ENCODE measurements at regions not wholly inside any gene's neighbourhood (a gene's known extent, or its start where the extent isn't known, plus 50 kb on each side); places are given as distances from the start of the nearest gene placed in this dataset.
"Not testable (repeated sequence)": the region's sequence is repeated elsewhere in the genome, so short reads cannot be mapped to it uniquely, and the experiment has no call there.

GRCh38 chr11:86749821-86750401 lies 50.4 kb upstream of the PRSS23 start:
- no peak for DNase-seq

DNA sequence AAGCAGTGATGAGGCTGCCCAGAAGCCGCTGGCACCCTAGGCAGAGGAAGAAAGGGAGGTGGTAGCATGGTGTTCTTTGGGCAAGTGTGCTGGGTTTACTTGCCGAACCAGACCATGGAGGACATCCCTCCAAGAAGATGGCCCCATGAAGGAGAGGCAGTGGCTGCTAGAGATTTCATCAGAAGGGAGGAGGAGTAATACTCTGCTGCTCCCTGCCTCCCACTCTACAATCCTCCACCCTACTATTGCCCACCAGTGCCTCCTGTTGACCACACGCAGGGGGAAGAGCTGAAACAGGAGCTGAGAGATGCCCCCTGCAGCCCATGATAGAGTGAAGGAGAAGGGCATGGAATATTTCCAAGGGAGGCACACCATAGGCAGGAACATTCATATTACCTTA lies 51.0 kb upstream of the PRSS23 start:
- DNase-seq, result no peak

DNA sequence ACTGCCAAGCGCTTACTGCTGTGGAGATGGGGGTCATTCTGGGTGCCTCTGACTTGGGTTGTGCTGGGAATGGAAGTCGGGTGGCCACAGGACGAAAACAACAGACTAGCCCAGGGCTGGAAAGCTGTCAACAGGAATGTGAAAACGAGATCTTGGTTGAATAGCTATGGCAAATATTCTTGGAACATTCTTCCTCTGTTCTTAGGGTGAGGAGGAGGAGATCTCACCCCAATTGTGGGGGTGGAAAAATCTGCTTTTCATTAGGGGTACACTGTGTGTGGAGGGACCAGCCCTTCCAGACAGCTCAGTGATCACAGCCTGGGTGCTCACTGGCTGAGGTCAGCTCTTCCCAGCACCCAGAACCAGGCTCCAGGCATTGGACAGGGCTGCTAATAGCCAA lies 52.0 kb upstream of the PRSS23 start:
- DNase-seq, result no peak

DNA sequence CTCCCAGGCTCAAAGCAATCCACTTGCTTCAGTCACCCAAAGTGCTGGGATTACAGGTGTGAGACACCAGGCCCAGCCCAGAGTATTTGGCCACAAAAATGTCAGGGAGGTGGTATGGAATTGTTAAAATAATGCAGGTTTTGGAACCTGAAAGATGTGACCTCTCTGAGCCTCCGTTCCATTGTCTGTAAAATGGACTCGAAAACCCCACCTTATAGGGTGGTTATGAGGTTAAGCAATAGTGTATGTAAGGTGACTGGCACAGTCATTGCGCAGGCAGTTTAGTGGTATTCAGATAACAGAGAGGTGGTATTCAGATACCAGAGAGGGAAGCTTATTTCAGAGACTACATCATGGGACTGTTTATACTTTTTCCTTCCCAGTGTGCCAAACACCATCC lies 52.5 kb upstream of the PRSS23 start:
- DNase-seq, result no peak

DNA sequence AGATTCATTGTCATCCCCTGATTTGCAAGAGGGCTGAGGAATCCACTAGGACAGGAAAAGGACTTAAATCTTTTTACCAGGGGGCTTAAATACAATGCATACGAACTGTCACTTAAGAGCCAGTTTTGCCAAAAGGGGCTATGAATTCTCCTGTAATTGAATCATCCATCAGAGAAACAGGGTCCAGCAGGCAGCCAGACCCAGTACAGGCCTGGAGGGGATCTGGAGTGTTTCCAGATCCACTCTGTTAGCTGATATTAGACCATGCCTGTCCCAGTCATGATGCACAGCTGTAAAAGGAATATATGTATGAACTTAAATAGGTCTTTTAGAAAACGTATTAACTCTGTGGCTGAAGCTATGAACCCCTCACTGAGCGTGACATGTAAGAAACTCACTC lies 53.8 kb upstream of the PRSS23 start:
- DNase-seq, result no peak

- DNase-seq, result no peak
Measured at GRCh38 chr11:86745571-86745970, 54.8 kb upstream of the PRSS23 start.

DNA sequence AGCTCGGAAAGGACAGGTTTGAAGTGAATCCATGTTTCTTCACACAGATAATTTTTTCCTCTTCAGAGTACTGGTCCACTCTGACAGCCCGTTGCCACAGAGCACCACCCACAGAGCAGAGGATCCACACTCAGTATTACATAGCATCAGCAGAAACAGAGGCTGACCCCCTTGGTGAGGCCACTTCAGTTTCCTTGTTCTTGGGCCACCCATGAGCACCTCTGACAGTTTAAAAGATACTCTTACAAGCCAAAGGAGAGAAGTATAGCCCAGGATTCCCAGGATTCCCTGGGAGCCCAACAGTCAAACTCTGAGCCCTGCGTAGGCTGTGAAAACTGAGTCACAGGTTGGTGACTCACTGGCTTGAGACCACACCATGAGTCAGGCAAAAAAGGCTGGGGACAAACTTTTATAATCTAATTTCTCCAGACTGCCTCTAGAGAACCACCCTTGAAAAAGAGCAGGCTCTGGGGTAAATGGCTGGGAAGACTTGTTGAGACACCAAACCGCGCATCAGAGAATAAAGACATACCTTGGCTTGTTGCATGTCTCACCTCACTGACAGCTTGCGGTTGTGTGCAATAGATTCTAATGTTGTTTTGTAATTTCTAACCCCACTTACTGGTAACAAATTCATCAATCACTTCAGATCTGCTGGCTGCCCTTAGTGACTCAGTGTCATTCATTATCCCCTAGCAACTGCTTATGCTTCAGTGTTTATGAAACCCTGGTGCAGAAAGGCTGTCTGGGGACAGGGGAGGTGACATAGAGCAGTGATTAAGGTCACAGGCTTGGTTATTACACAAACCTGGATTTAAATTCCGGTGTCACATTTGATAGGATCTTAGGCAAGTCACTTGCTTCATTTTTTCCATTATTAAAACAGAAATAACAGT lies 56.9 kb upstream of the PRSS23 start:
- DNase-seq, result peak in 1 of 2 donors; percentile 22

DNA sequence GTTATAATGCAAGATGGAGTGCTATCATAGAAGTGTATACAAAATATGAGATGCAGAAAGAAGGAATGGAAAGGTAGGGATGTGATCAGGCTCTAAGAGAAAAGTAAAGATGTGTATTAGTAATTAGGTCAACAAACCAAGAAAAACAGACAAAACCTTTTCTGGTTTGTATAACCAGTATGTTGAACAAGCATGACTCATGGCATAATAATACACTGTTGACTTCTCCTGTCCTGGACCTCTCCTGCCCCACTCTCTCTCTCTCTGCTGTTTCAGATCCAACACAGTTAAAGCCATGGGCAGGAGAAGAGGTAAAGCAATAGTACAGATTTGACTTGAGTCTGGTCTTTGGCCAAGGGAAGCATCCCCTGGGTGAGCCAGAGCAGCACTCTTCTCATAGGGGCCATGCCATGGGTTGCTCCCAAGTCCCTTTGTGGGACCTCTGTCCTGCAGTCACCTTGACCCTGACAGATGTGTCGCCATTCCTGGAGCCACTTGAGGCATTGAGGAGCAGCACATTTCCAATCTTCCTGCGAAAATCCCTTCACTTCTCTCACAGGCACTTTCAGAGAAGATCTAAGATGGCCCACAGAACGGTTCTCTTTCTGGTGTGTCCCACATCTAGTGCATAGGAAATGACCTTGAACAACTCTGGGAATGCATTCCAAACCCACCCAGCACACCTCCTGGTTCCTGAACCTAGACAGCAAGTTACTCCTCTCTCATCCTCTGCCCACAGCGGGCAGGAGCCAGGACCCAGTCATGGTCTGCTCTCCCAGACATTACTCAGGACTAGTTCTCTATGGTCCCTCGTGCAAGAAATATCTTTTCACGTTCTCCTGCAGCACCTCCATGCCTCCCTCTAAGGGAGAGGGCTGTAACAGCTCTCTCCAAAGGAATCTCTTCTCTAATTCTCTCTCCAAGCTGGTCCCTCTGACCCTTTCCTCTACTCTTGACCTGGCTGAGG lies 58.2 kb upstream of the PRSS23 start:
- no peak for DNase-seq

GRCh38 chr11:86741484-86741835 lies 58.9 kb upstream of the PRSS23 start:
- no peak for DNase-seq

DNA sequence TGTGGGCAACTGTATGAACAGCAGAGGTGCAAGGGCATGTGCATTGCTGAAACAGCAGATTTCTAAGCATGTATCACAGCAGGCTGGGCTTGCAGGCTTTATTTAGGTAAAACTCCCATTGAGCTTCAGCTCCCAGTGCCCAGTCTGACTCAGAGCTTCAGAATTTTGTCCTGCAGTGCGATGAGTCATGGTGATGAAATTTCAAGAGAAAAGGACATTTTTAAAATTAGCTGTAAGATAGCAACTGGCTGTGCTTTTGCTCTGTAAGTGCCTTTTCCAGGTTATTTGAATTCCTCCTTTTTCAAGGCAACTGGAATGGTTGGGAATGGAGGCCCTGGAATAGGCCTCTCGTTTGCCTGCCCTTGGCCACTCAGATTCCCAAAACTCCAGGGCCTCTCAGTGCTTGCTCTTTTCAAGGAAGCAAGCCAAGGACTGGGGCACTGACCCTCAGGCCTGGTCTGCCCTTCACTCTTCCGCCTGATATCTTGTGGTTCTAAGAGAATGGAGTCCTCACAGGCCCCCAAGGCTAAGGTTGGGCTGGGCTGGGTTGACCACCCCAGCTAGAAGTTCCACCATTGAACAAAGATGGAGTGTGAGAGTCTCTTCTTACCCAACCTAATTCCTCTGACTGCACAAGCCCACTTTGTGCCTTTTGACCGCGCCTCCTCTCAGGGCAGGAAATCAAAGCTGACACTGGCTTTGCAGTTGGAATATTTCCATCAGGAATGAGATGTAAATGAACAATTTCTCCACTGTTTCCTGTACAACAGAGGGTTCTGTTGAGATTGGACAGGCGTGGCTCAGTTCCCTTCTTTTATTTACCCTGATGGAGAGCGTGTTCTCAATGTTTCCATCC lies 59.5 kb upstream of the PRSS23 start:
- peak in 1 of 2 donors; percentile 30 for DNase-seq

DNA sequence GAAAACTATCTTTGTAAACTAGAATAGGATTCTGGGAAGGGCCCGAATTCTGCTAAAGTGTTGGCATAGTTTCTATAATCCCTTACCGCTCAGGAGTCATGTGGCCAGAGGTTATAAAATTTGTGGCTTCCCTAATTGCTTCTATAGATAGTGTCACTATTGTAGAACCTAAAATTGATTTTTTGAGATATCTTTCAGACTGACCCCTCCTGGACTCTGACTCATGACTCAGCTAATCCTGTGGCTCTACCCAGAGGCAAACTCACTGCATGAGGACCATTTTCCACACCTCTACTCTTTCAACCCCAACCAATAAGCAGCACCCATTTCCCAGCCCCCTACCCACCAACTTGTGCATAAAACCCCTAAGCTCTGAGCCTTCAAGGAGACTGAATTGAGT lies 61.8 kb upstream of the PRSS23 start:
- DNase-seq, result no peak

DNA sequence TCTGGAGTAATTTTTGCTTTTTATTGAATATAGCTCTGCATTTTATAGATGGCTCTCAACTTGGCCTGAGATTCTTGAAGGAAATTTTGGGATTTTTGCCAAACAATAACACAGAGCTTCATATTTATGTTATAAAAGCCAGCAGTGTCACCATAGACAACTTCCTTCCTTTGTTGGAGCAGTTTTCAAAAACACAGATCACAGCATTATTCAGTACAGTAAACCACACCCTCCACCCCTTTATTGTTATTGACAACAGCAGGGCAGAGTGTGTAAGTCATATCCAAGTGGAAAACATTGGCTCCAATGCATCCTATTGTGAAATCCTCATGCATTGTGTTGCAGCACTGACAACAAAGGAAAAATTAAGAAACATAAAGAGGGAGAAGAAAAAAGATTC lies 62.6 kb upstream of the PRSS23 start:
- DNase-seq, result no peak

DNA sequence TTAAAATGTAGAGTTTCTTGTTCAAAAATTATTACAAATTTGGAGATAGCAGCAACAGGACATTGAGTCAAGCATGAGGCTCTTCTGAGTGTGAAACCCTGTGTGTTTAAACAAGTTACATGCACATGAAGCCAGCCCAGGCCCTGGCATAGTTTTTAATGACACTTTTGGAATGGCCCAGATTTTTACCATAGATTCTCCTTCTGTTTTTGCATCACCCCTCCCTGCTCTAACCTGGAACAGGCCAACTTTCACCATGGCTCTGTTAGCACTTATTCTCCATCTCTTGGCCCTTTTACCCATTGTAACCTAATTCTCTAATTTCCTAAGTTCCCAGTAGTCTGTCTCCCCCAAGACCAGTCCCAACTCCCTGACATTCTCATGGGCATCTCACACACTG lies 63.1 kb upstream of the PRSS23 start:
- no peak for DNase-seq

DNA sequence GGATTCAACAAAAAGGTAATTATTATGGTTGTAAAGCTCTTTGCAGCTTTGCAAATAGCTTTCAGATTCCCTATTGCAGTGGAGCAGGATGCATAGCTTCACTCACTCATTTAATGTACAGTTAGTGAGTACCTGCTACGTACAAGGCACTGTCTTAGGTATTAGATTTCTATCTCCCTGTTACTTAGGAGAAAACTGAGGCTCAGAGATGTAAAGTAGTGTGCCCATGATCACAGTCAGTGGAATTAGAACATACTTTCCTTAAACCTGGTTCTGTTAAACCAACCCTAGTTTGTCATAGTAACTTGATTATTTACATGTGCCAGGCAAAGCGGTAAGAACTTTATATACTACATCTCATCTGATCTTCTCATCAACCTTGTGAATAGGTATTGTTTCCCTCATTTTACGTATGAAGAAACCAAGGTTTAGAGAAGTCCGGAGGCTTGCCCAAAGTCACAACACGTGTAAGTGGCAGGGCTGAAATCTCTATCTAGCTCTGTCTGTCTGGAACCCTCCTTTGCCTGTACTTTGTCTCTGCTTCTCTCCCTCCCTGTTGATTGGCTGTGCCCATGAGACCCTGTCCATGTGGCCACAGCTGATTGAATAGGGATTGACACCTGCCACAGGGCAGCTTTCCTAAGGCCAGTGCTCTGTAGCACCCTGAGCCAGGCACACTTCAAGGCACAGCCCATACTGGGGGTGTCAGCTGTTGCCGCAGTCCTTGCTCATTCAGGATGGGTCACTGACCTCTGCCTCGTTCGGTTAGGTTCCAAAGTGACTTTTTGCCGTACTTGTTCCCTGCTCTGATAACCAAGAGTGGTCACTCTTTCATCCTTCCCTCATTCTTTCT lies 63.8 kb upstream of the PRSS23 start:
- DNase-seq, result no peak

DNA sequence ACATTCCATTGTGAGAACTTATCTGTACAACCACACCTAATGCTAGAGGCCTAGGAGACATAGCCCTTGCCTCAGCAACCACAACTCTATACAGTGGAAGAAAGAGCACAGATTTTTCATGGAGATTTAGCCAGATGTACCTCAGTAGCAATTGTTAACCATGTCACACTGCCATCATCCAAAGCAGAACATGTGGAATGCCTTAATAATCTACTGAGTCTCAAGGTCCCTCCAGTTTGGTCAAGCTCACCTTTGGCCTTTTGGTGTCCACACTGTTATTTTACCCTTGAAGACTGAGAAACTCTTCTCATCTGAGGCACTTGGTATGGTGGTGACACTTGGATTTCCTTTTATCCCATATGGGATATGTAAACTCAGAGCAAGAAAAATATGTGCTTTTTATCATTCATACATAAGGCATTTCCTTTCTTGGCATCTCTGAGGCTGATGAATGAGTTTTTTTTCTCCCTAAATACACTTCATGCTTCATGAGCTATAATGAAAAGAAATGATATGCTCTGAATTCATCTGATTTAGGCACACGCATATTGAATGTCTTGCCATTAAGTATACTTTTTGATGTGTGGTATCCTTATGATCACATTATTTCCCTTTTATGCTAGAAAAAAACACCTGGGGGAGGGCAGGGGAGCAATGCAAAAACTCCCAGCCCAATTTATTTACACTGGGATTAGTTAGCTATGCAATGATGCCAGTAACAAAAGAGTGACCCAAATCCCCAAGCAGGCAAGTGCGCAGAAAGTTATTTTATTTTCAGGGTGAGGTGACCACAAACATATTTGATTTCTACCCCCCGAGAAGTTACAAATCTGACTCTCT lies 63.3 kb upstream of the ME3 start:
- no peak for DNase-seq

- not testable (repeated sequence) for DNase-seq
Measured at GRCh38 chr11:86732739-86733138, 60.3 kb upstream of the ME3 start.

DNA sequence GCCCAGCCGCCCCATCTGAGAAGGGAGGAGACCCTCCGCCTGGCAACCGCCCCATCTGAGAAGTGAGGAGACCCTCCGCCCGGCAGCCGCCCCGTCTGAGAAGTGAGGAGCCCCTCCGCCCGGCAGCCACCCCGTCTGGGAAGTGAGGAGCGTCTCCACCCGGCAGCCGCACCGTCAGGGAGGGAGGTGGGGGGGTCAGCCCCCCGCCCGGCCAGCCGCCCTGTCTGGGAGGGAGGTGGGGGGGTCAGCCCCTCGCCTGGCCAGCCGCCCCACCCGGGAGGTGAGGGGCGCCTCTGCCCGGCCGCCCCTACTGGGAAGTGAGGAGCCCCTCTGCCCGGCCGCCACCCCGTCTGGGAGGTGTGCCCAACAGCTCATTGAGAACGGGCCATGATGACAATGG lies 59.9 kb upstream of the ME3 start:
- DNase-seq, result not testable (repeated sequence)

DNA sequence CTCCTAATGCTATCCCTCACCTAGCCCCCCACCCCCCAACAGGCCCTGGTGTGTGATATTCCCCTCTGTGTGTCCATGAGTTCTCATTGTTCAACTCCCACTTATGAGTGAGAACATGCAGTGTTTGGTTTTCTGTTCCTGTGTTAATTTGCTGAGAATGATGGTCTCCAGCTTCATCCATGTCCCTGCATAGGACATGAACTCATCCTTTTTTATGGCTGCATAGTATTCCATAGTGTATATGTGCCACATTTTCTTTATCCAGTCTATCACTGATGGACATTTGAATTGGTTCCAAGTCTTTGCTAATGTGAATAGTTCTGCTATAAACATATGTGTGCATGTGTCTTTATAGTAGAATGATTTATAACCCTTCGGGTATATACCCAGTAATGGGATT lies 57.2 kb upstream of the ME3 start:
- not testable (repeated sequence) for DNase-seq

DNA sequence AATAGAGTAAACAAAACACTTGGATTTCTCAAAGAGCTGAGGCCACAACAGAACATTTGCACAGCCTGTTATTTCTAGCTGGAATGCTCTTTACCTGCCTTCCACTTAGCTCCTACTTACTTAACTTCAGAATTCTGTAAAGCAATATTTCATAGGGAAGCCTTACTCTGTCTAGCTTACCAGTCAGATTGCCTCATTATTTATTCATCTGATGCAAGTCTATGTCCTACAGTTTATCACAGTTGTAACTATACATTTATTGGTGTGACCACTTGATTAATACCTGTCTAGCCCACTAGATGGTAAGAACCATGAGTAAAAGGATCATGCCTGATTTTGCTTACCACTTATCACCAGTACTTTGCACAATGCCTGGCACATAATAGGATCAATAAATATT lies 56.1 kb upstream of the ME3 start:
- DNase-seq, result no peak

- no peak for DNase-seq
Measured at GRCh38 chr11:86726770-86727504, 54.5 kb upstream of the ME3 start.

All from CD4-positive, alpha-beta T cell treated with Interleukin-4 for 1 hour (primary cell).